Mucosa of descending colon (tissue), 3 donors: ENCODE measurements at regions not wholly inside any gene's neighbourhood (a gene's known extent, or its start where the extent isn't known, plus 50 kb on each side); places are given as distances from the start of the nearest gene placed in this dataset.

Experiments used
- ATAC-seq: fragments of 200-7000 bp; cut with Tn5 transposase; one replicate; pipeline ENCODE4 v1.9.1; 2020; ENCODE audit warnings: mild to moderate bottlenecking, moderate library complexity
- DNase-seq, 3 donors: peaks; one replicate each; pipeline ENCODE4 v3.0.0-alpha.2; 2020
- H3K36me3 ChIP-seq: fragments of 200-600 bp; one replicate; pipeline ENCODE4 v1.8.0; 2021; ENCODE audit warnings: low read depth, mild to moderate bottlenecking
- H3K4me1 ChIP-seq: fragments of 200-600 bp; one replicate; pipeline ENCODE4 v1.8.0; 2021; ENCODE audit warnings: low read depth, mild to moderate bottlenecking
- H3K4me3 ChIP-seq: fragments of 200-600 bp; one replicate; pipeline ENCODE4 v1.8.0; 2021; ENCODE audit warnings: mild to moderate bottlenecking
- H3K9me3 ChIP-seq: fragments of 200-600 bp; one replicate; pipeline ENCODE4 v1.8.0; 2021; ENCODE audit warnings: mild to moderate bottlenecking
- CTCF ChIP-seq: fragments of 200-600 bp; IDR thresholded peaks from one replicate; pipeline ENCODE4 v1.8.0; 2022; ENCODE audit warnings: antibody characterized with exemption, mild to moderate bottlenecking
- intact Hi-C, 2 donors: fragments of 100-400 bp; cut with DNase I in 1 of 2; cut with micrococcal nuclease in 1 of 2; formaldehyde crosslinking; loops; one replicate each; pipeline versions ENCODE4 v1.11.0 to v1.11.1; 2022; cut with DNase I, micrococcal nuclease
- donor health status: DM: no; HTN: no; CAD: no; lungs with moderate emphysema.
- donor health status: DM: no; HTN: no; CAD: no.
- donor health status: DM: no; HTN: yes; CAD: no.

- intact Hi-C loops = no loop called here
- TF ChIP-seq CTCF = no peak
- Histone ChIP-seq H3K4me1 (no peaks in the 10 kb centered on the region), H3K9me3 (peaks cover 20% of the 10 kb centered on the region), H3K36me3 (no peaks in the 10 kb centered on the region), H3K4me3 (no peak overlapping the region)
- ATAC-seq (peak; percentile 88), DNase-seq (peak; percentile 50 to 76 (median 58))
These were observed 129.5 kb downstream of the CYSLTR2 start for GRCh38 chr13:48783181-48783630.

- intact Hi-C loops = no loop called here
- H3K36me3 ChIP-seq = no peaks in the 10 kb centered on the region
- H3K4me3 ChIP-seq = no peak overlapping the region
- H3K9me3 ChIP-seq = peaks cover 20% of the 10 kb centered on the region
- DNase-seq (no peak), ATAC-seq (no peak)
- TF ChIP-seq CTCF = no peak
- no peaks in the 10 kb centered on the region for H3K4me1 ChIP-seq
These were observed 130.0 kb downstream of the CYSLTR2 start for GRCh38 chr13:48783695-48784230.

- no peak for ATAC-seq
- Histone ChIP-seq H3K4me3 (no peak overlapping the region), H3K36me3 (no peaks in the 10 kb centered on the region), H3K4me1 (no peaks in the 10 kb centered on the region), H3K9me3 (peaks cover 16% of the 10 kb centered on the region)
- TF ChIP-seq CTCF = no peak
- intact Hi-C loops = no loop called here
- DNase-seq = no peak
These were observed 131.3 kb downstream of the CYSLTR2 start for GRCh38 chr13:48784916-48785548.

GRCh38 chr13:48790199-48790598 lies 136.5 kb downstream of the CYSLTR2 start:
- H3K4me3 ChIP-seq = no peak overlapping the region
- no peaks in the 10 kb centered on the region for H3K36me3 ChIP-seq
- no peaks in the 10 kb centered on the region for H3K4me1 ChIP-seq
- ATAC-seq (no peak), DNase-seq (no peak)
- no peak for TF ChIP-seq CTCF
- H3K9me3 ChIP-seq = no peaks in the 10 kb centered on the region
- intact Hi-C loops = no loop called here

- TF ChIP-seq CTCF = no peak
- no peaks in the 10 kb centered on the region for H3K36me3 ChIP-seq
- H3K4me1 ChIP-seq = no peaks in the 10 kb centered on the region
- DNase-seq (no peak), ATAC-seq (no peak)
- H3K9me3 ChIP-seq = no peaks in the 10 kb centered on the region
- no peak overlapping the region for H3K4me3 ChIP-seq
- intact Hi-C loops = no loop called here
These were observed 137.2 kb downstream of the CYSLTR2 start for GRCh38 chr13:48790966-48791365.
